ENCODE measurements at regions not wholly inside any gene's neighbourhood (a gene's known extent, or its start where the extent isn't known, plus 50 kb on each side); places are given as distances from the start of the nearest gene placed in this dataset.

- TF ChIP-seq CTCF (IDR thresholded peaks at IDR 0.05; ENCODE audit: extremely low read depth in 1 of 2, insufficient read depth in 1 of 2, low read depth in 1 of 2, low read length in 2 of 2): no peak
- no peak for TF ChIP-seq POLR2A (IDR thresholded peaks at IDR 0.05; ENCODE audit: low read depth, low read length)
Observed at GRCh38 chr20:57794036-57794435, 84.2 kb upstream of the PMEPA1 start.
